Keratinocyte (primary cell): ENCODE measurements at regions not wholly inside any gene's neighbourhood (a gene's known extent, or its start where the extent isn't known, plus 50 kb on each side); places are given as distances from the start of the nearest gene placed in this dataset.

ENCODE experiments used
- DNase-seq: peaks from one replicate; pipeline ENCODE4 v3.0.0-alpha.2; 2011; ENCODE audit warnings: low read depth, missing footprints, low spot score
- FAIRE-seq: peaks from 2 replicates; lab custom pipeline; 2011; peaks lifted over from hg19 to GRCh38; lab: Jason Lieb, UNC
- H2AFZ ChIP-seq: 2 replicates; pipeline ENCODE4 v1.6.0; 2012; ENCODE audit warnings: low read length, control low read depth, inconsistent platforms; ENCODE audit not compliant: control insufficient read depth
- H3K27ac ChIP-seq: 2 replicates; pipeline ENCODE4 v1.5.1; 2011; ENCODE audit warnings: low read length; ENCODE audit not compliant: control insufficient read depth, insufficient read depth
- H3K27me3 ChIP-seq: 3 replicates; pipeline ENCODE4 v1.6.0; 2011; ENCODE audit warnings: low read length; ENCODE audit not compliant: control insufficient read depth, insufficient read depth; ENCODE audit errors: extremely low read depth
- H3K36me3 ChIP-seq, 2 experiments: 2 replicates in 1 of 2; 3 replicates in 1 of 2; pipeline ENCODE4 v1.5.1; 2011; ENCODE audit warnings: low read length in 2 of 2, mild to moderate bottlenecking in 1 of 2; ENCODE audit not compliant: control insufficient read depth in 2 of 2, insufficient read depth in 2 of 2; ENCODE audit errors: extremely low read depth in 1 of 2
- H3K4me1 ChIP-seq: 3 replicates; pipeline ENCODE4 v1.5.1; 2011; ENCODE audit warnings: low read length; ENCODE audit not compliant: control insufficient read depth, insufficient read depth; ENCODE audit errors: extremely low read depth
- H3K4me2 ChIP-seq: 3 replicates; pipeline ENCODE4 v1.6.0; 2011; ENCODE audit warnings: low read depth, low read length; ENCODE audit not compliant: control insufficient read depth, insufficient read depth; ENCODE audit errors: extremely low read depth
- H3K4me3 ChIP-seq, 3 experiments: fragments of 200-600 bp in 1 of 3; sonication (generic) in 1 of 3; 2 replicates in 2 of 3; 3 replicates in 1 of 3; pipeline ENCODE4 v1.5.1; 2011 to 2016; ENCODE audit warnings: low read length in 3 of 3, mild to moderate bottlenecking in 3 of 3, control low read depth in 2 of 3, inconsistent platforms in 1 of 3, low read depth in 1 of 3, mixed read lengths in 1 of 3, mixed run types in 1 of 3, moderate library complexity in 1 of 3; ENCODE audit not compliant: control insufficient read depth in 2 of 3, insufficient read depth in 2 of 3; ENCODE audit errors: extremely low read depth in 1 of 3
- H3K79me2 ChIP-seq: 2 replicates; pipeline ENCODE4 v1.6.0; 2012; ENCODE audit warnings: low read length; ENCODE audit not compliant: control insufficient read depth, insufficient read depth
- H3K9ac ChIP-seq: 3 replicates; pipeline ENCODE4 v1.6.0; 2011; ENCODE audit warnings: low read length; ENCODE audit not compliant: control insufficient read depth, insufficient read depth; ENCODE audit errors: extremely low read depth
- H3K9me1 ChIP-seq: 3 replicates; pipeline ENCODE4 v1.6.0; 2011; ENCODE audit warnings: low read length; ENCODE audit not compliant: control insufficient read depth, insufficient read depth; ENCODE audit errors: extremely low read depth
- H3K9me3 ChIP-seq: 2 replicates; pipeline ENCODE4 v1.5.1; 2012; ENCODE audit warnings: low read depth, low read length; ENCODE audit not compliant: control insufficient read depth
- H4K20me1 ChIP-seq: 3 replicates; pipeline ENCODE4 v1.6.0; 2011; ENCODE audit warnings: low read length; ENCODE audit not compliant: control insufficient read depth, insufficient read depth; ENCODE audit errors: extremely low read depth
- EZH2 ChIP-seq: IDR thresholded peaks from one replicate; pipeline ENCODE4 v1.6.1; 2012; ENCODE audit warnings: inconsistent platforms, mild to moderate bottlenecking, low read length, moderate library complexity
- dilution Hi-C: fragments of 300-500 bp; cut with MboI; formaldehyde crosslinking; loops from one replicate; pipeline ENCODE4 v1.7.0; 2020; ENCODE audit warnings: low sequenced_read_pairs; ENCODE audit not compliant: extremely low pct_ligation_motif_present
- TF ChIP-seq, protein P1 (sequence below), 3 experiments: IDR thresholded peaks in 1 of 3; conservative IDR thresholded peaks in 1 of 3; optimal IDR thresholded peaks in 1 of 3; 2 replicates in 2 of 3; 3 replicates in 1 of 3; pipeline versions ENCODE3 to v1.5.1; 2011; ENCODE audit warnings: low read length in 3 of 3, mild to moderate bottlenecking in 3 of 3, moderate library complexity in 2 of 3, control low read depth in 1 of 3, inconsistent platforms in 1 of 3; ENCODE audit not compliant: insufficient read depth in 2 of 3; ENCODE audit errors: extremely low read depth in 1 of 3

- Histone ChIP-seq H3K27ac (no peak overlapping the region), H3K9ac (no peak overlapping the region), H3K4me2 (no peak overlapping the region), H3K36me3 (no peaks in the 10 kb centered on the region), H3K9me1 (no peaks in the 10 kb centered on the region), H3K4me3 (no peak overlapping the region), H2AFZ (no peak overlapping the region), H4K20me1 (no peaks in the 10 kb centered on the region), H3K27me3 (no peaks in the 10 kb centered on the region), H3K9me3 (no peaks in the 10 kb centered on the region), H3K4me1 (peaks cover 10% of the 10 kb centered on the region), H3K79me2 (no peaks in the 10 kb centered on the region)
- peak; percentile 59 for FAIRE-seq
- DNase-seq = no peak
- dilution Hi-C loops = no loop called here
- TF ChIP-seq, protein P1, sequence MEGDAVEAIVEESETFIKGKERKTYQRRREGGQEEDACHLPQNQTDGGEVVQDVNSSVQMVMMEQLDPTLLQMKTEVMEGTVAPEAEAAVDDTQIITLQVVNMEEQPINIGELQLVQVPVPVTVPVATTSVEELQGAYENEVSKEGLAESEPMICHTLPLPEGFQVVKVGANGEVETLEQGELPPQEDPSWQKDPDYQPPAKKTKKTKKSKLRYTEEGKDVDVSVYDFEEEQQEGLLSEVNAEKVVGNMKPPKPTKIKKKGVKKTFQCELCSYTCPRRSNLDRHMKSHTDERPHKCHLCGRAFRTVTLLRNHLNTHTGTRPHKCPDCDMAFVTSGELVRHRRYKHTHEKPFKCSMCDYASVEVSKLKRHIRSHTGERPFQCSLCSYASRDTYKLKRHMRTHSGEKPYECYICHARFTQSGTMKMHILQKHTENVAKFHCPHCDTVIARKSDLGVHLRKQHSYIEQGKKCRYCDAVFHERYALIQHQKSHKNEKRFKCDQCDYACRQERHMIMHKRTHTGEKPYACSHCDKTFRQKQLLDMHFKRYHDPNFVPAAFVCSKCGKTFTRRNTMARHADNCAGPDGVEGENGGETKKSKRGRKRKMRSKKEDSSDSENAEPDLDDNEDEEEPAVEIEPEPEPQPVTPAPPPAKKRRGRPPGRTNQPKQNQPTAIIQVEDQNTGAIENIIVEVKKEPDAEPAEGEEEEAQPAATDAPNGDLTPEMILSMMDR (optimal IDR thresholded peaks at IDR 0.05 in 1 of 3, IDR thresholded peaks at IDR 0.05 in 1 of 3, conservative IDR thresholded peaks at IDR 0.05 in 1 of 3; ENCODE audit: extremely low read depth in 1 of 3, insufficient read depth in 2 of 3, low read length in 3 of 3) = no peak
- no peak for TF ChIP-seq EZH2
Observed at GRCh38 chr6:74610352-74610751, 595.5 kb downstream of the COL12A1 start.

DNA sequence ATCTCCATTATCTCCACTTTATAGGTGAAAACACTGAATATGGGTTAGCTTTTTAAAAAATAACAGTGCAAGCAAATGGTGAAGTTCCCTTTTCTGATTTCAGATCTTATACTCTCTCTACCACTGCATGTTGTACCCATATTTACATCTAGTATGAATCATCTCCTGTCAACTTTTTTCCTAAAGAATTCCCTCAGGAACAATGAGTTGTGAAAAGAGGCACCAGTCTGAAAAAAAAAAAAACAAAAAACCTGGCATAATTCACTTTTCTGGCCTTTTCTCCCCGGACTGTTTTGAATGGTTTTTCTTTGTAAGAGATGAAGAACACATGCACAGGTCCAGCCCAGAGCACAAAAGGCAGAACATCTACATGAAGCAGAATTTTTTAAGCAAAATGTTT, 596.0 kb downstream of the COL12A1 start:
- Histone ChIP-seq H2AFZ (no peak overlapping the region), H3K9ac (no peak overlapping the region), H3K4me1 (peaks cover 10% of the 10 kb centered on the region), H3K9me3 (no peaks in the 10 kb centered on the region), H3K79me2 (no peaks in the 10 kb centered on the region), H3K9me1 (no peaks in the 10 kb centered on the region), H3K27me3 (no peaks in the 10 kb centered on the region), H4K20me1 (no peaks in the 10 kb centered on the region), H3K36me3 (no peaks in the 10 kb centered on the region), H3K4me3 (no peak overlapping the region), H3K27ac (no peak overlapping the region), H3K4me2 (no peak overlapping the region)
- dilution Hi-C loops = no loop called here
- TF ChIP-seq EZH2 = no peak
- TF ChIP-seq, protein P1 (optimal IDR thresholded peaks at IDR 0.05 in 1 of 3, IDR thresholded peaks at IDR 0.05 in 1 of 3, conservative IDR thresholded peaks at IDR 0.05 in 1 of 3; ENCODE audit: extremely low read depth in 1 of 3, insufficient read depth in 2 of 3, low read length in 3 of 3) = no peak
- FAIRE-seq (no peak), DNase-seq (no peak)
